Astrocyte (in vitro differentiated cells and primary cell): ENCODE measurements at regions not wholly inside any gene's neighbourhood (a gene's known extent, or its start where the extent isn't known, plus 50 kb on each side); places are given as distances from the start of the nearest gene placed in this dataset.

Experiments used
- EZH2 ChIP-seq: IDR thresholded peaks from 2 replicates; pipeline ENCODE4 v1.6.1; 2012; ENCODE audit warnings: mild to moderate bottlenecking, low read length, inconsistent platforms; ENCODE audit not compliant: insufficient read depth
- TF ChIP-seq, protein P1 (sequence below): IDR thresholded peaks from 2 replicates; pipeline ENCODE4 v1.5.1; 2011; ENCODE audit warnings: low read depth, mild to moderate bottlenecking, inconsistent platforms, low read length, moderate library complexity; ENCODE audit not compliant: insufficient read depth

DNA sequence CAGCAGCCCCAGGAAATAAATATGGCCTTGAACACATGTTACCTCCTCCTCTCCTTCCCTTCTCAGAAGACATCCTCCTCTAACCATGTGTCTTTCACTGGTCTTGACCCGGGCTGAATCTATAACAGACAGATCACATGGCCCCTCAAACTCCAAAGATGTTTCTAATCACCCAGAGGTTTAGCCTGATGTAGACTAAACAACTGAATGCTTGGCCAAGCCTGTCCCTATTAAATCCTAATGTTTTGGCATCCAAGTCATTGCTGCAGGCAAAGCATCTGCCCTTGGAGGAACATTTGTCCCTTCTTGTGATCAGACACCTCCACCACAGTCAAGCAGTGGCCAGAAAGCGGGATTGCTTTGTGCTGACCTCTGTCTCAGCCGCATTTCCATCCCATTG lies 65.5 kb downstream of the ANKRD60 start:
- TF ChIP-seq, protein P1, sequence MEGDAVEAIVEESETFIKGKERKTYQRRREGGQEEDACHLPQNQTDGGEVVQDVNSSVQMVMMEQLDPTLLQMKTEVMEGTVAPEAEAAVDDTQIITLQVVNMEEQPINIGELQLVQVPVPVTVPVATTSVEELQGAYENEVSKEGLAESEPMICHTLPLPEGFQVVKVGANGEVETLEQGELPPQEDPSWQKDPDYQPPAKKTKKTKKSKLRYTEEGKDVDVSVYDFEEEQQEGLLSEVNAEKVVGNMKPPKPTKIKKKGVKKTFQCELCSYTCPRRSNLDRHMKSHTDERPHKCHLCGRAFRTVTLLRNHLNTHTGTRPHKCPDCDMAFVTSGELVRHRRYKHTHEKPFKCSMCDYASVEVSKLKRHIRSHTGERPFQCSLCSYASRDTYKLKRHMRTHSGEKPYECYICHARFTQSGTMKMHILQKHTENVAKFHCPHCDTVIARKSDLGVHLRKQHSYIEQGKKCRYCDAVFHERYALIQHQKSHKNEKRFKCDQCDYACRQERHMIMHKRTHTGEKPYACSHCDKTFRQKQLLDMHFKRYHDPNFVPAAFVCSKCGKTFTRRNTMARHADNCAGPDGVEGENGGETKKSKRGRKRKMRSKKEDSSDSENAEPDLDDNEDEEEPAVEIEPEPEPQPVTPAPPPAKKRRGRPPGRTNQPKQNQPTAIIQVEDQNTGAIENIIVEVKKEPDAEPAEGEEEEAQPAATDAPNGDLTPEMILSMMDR, result no peak
- TF ChIP-seq EZH2, result no peak
